Hematopoietic multipotent progenitor cell treated with erythropoietin and hydrocortisone succinate and interleukin-3 and kit ligand, for 4 days (in vitro differentiated cells): ENCODE measurements at regions not wholly inside any gene's neighbourhood (a gene's known extent, or its start where the extent isn't known, plus 50 kb on each side); places are given as distances from the start of the nearest gene placed in this dataset.
A peak's percentile ranks its signal among the peaks of the same experiment; 100 is the strongest.
"Not testable (repeated sequence)": the region's sequence is repeated elsewhere in the genome, so short reads cannot be mapped to it uniquely, and the experiment has no call there.

Experiments used
- DNase-seq: peaks from one replicate; pipeline ENCODE4 v3.0.0-alpha.2; 2015

DNA sequence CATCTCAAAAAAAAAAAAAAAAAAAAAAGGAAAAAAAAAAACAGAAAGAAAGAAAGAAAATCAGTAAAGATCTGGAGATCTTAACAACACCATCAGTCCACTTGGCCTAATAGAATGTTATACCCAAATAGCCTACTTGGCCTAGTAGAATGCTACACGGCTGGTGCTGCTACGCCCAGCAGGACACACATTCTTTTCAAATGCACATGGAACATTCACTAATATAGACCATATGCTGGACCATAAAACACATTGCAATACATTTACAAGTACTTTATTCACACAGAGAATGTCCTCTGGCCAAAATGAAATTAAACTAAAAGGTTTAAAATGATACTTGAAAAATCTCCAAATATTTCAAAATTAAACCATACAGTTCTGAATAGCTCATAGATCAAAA, 80.0 kb upstream of the TNFAIP3 start:
- DNase-seq, result no peak

DNA sequence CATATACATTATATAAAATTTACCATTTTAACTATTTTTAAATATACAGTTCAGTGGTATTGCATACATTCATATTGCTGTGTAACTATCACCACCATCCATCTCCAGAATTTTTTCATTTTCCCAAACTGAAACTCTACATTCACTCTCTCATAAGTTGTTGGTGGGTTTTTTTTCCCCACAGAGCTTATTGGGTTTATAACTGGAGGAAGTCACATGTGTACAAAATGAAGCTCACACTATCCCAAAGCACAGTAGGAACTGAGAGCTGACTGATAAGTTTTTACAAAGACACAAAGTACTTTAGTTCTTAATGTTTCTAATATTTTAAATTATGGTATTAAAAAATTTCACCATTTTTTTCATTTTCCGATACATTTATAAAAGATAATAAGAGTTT, 78.8 kb upstream of the TNFAIP3 start:
- peak; percentile 54 for DNase-seq

DNA sequence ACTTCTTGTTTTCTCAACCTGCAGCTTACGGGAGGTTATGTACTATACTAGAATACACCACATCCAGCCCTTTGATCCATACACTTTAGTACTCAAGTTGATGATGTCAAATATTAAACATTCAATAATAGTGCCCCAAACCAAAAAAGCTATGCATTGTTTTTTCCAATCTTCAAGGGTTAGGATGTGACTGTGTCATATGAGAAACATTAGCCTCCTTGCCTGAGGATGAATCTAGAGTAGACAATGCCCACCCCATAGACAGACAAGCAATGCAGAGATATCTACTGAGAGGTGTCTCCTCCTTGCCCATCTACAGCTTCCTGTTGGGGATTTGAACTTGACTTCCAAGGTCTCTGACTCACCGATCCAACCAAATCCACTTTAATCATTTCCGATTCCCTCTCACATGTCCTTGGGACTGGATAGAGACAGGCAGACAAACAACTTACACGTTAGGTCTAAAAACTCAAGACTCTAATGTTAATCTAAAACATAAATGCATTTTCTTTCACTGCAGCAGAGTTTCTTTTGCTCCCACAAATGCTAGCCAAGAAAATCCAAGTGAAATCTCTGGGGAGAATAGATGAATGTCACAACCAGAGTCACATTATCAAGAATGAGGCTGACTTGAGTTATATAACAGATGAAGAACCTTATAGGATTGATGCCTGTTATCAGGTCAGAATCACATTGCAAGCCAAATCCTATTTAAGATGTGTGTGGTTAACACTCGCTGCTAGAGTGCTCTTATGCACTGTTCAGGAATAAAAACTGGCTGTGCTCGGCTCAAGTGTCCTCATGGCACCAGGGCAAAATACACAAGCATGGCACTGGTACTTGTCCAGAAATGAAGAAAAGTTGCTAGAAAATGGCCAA, 75.5 kb upstream of the TNFAIP3 start:
- peak; percentile 25 for DNase-seq

DNA sequence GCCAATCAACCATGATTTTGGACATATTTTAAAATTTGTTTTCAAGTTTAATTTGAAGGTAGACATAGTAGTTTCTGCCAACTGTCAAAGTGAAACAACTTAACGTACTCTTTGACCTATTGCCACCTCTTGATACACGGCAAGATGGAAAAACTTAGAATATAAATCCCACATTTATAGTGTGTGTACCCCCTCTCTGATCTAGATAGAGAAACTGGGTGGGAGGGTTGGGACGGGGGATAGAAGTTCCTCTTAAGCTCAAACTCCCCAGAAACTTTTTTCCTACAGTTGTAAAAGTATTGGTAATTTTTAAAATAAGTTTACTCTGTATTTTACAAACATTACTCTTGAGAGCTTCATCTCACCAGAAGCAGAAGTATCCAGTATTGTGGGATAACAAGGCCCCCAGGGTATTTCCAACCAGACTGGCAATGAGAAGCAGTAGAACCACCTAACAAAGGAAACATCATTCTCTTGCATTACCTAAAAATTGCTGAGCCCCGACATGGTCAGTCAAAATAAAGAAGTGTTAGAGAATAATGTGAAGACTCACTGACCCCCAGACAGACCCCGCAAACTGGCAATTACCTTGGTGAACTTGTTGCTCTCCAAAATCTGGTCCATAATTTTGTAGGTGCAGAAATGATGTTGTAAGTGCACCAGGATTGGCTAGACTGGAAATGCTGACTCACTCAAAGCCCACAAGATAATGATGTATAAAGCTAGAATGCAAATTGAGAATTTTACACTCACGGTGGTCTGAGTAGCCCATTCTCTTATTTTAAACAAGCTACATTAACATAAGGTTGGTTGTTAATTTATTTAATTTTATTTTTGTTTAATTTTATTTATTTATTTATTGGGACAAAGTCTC, 74.7 kb upstream of the TNFAIP3 start:
- DNase-seq, result peak; percentile 29

DNA sequence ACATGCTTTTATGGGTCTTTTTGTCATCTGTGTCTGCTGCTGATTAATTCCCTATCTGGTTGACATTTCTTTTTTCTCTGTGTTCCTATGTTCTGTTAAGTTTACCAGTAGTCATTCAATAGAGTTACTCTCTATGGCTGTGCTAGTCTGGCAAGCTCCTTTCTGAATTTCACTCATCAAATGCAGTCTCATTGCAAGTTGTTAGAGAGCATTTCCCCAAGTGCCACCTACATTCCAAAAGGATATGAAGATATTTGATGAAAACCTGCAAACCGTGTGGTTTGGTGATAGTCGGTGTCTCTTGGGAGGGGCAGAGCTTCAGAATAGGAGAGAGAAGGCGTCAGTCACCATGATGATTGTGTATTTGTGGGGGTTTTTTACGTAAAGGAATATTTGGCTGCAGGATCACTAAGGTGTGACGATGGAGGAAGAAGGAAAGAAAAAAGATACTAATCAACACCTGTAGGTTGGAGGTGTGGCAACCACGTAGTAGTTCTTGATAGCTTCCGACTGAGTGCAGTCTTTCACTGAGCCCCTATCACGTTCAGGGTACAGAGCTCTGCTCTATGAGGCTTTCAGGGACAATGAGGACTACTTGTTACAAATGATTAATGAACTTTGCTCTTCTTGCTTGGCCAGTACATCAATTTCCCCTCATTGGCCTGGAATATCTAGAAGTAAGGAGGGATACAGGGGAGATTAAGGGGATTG, 73.1 kb upstream of the TNFAIP3 start:
- no peak for DNase-seq

DNA sequence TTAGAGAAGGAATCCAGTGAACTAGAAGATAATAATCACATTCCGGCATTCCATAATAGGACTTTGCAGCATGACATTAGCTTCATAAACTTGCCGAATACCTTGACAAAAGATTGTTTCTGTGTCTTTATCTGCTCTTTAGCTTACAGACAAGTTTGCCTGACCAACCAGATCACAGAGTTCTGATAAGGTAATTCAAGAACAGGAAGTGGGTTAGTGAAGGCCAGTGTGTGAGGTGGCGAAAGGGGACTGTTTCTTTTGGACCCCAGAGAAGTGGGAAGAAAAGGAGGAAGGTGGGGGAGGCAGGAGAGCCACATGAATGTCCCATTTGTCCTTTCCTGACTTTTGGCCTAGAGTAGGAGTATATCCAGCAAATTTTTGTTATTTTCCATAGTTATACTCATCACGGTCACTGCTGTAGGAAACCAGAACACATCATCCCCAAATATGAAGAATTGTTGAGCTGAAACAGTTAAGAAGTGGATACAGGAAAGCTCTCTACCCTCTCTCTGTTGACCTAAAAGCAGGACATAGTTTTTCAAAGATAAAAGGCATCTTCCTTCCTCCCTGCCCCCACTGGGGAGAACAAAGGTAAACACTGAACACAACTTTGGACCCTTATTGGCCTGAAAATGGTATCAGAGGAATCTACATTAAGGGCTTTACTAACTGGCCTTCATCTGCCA, 72.4 kb upstream of the TNFAIP3 start:
- DNase-seq, result peak; percentile 77

DNA sequence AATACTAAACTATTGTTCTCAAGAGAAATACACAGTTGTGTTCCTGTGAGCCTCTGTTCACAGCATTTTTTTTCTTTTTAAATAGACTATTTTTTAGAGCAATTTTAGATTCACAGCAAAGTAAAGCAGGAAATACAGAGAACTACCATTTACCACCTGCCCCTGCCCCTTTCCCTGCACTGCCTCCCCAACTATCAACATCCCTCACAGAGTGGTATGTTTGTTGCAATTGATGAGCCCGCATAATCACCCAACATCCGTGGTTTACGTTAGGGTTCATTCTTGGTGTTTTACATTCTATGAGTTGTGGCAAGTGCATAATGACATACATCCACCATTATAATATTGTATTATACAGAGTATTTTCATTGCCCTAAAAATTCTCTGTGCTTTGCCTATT, 71.6 kb upstream of the TNFAIP3 start:
- no peak for DNase-seq

DNA sequence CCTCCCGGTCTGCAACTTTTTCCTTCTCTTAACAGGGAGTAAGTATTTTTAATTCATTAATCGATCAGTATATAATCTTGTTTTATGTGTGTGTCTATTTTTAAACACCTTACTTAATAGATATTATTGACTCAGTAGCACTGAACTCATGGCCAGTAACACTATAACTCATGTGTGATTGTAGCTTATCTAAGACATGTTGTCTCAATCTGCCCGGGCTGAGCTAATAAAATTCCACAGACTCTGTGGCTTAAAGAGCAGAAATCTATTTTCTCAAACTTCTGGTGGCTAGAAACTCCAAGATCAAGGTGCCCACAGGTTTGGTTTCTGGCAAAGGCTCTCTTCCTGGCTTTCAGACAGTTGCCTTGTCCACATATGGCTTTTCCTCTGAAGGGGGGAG, 68.8 kb upstream of the TNFAIP3 start:
- no peak for DNase-seq

DNA sequence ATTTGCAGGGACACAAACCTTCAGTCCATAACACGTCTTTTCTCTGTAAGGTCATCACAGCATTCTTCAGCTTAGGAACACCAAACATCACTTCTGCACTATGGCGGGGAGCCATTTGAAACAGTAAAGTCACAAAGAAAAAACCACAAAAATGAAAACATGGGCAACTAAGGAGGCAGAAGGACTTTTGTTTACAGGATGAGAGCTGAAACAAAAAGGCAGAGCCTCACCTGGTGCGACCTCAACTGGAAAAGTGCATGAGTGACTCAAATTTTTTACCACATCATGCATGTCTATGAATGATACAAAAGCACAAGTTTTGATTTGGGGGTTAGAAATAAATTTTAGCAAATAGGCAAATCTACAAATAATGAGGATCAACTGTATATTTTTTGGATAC, 68.2 kb upstream of the TNFAIP3 start:
- DNase-seq, result no peak

DNA sequence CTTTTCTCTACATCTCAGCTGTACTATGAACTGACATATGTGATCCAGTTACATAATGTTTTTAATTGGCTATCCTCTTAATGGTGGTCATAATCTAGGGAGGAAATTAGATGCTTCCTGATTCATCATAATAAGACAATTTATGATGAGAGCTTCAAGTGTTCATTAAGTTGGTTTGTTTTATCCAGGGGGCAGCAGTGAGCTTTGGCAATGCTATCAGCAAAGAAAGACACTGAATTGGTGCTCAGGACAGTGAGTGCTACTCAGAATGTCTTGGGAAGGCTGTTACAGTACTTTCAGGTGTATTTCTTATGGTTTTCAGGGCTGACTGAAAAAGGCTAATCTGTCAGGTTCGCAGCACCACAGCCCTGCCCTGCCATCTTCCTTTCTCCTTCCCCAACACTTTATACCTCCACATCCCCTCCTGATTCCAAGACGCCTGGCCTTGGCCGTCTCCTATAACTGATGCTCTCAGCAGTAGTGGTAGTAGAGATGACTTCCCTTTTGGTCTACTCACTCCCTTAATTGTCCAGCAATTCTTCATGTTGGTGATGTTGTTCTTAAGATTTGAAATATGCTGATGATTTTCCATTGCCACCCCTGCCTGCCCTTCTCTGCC, 67.0 kb upstream of the TNFAIP3 start:
- peak; percentile 88 for DNase-seq

DNA sequence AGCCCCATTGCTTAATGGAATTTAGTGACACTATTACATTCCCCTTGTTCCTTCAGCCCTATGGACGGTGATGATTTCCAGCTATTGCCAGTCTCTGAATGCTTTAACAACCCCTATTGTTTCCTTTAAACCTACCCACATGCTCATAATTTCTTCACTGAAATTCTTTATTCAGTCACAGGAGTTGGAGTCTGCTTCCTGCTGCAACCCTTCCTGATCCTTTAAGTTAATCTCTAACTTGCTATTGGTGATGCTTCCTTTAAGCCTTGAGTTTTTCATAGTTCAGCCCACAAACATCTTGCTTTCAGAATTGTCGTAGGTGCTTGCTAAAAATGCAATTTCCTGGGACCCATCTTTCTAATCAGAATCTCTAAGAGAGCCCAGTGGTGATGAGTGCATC, 66.3 kb upstream of the TNFAIP3 start:
- DNase-seq, result no peak

DNA sequence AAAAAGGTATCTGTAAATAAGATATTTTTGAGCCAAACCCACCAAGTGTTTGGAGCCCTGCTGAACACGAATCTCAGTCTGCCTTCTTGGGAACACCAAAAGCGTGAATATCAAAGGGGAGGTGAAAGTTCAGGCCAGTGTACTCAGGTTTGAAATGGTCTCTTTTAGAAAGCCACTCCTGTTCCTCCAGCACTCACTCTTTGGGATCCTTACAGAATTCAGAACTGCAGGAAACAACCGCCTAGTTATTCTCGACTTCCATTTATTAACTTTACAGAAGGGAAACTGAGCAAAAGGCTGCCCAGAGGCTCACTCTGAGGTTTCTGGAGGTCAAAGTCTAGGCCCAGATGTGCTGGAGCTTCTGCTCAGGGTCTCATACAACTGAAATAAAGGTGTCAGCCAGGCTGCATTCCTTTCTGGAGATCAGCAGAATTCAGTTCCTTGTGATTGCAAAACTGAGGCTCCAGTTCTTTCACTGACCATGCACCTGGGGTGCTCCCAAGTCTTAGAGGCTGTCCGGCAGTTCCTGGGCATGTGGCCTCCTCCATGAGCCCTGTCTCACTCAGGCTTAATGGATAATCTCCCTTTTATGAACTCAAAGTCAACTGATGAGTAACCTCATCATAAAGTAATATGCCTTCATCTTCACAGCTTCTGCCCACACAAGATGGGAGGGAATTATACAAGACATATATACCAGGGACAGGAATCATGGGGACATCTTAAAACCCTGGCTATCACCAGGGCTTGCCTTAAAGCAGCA, 65.5 kb upstream of the TNFAIP3 start:
- no peak for DNase-seq

DNA sequence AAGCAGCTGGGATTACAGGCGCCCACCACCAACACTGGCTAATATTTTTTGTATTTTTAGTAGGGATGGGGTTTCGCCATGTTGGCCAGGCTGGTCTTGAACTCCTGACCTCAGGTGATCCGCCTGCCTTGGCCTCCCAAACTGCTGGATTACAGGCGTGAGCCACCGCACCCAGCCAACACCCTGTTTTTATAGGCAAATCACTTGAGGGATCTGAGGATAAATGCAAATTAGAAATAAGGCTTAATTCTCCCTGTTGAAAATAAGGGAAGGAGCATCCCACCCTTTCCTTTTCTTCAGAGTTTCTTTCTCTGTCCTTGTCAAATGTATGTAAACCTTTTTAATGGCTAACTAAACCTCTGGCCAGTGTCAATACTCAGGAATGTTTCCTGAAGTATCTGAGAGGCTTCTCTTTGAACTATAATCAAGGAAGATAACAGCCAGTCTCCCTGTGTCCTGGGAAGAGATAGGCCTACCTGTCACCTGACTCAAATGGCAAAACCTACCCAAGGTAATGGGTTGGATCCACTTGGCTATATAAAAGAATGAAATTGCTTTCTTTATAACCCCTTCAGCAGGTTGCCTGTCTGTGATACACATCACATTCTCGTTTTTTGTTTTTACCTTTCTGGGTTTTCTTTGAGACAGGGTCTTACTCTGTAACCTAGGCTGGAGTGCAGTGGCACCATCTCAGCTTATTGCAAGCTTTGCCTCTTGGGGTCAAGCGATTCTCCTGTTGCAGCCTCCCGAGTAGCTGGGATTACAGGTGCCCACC, 64.5 kb upstream of the TNFAIP3 start:
- no peak for DNase-seq

DNA sequence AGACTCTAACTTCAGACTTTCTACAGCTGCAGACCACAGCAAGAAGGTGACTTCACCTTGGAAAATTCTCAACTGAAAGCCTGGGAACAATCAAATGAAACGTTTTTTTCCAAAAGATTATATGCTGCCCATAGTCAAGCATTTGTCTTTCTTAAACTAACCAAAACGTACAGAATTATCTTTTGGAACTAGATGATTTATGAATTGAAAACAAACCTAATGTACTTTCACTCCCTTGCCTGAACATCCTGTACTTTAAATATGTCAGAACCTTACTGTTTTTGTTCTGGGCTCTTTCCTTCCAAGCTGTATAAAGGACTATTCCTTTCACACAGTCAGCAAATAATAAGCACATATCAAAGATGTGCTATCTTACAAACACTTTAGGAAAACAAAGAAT, 62.4 kb upstream of the TNFAIP3 start:
- no peak for DNase-seq

DNA sequence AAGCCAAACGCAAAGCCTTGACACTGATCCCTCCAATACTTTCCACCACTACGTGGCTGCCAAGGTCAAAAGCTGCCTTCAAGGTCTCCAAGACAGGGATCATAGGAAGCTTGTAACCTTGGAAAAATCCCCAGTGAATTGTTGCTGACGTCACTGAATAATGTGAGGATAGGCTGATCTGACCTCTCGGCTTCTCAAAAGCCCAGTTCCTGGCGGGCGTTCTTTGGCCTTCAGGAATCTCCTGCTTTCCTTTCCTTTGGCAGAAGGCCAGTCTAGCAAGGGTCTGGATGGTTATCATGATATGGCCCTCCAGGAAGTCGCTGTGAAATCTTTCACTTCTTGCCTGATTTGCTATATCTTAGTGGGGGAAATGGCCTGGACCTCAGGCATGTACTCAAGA, 61.4 kb upstream of the TNFAIP3 start:
- no peak for DNase-seq

DNA sequence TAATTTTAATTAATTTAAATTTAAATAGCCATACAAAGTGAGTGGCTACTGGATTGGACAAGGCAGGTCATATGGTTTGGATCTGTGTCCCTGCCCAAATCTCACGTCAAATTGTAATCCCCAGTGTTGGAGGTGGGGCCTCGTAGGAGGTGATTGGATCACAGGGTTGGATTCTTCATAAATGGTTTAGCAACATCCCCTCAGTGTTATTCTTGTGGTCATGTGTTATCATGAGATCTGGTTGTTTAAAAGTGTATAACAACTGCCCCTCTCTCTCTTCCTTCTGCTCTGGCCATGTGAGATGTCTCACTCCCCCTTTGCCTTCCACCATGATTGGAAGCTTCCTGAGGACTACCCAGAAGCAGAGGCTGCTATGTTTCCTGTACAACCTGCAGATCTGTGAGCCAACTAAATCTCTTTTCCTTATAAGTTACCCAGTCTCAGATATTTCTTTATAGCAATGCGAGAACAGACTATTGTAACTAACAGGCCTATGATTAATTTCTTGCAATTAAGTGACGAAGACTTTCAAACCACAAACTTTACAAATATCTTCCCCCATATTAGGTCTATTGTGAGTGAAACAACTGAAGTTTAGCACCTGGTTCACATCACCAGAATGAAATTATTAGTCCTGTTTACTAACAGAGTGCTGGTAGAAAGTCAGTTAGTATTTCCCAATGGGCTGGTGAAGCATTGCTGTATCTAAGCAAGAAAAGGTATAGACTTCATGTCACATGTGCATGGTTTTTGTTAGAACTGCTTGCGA, 60.0 kb upstream of the TNFAIP3 start:
- peak; percentile 34 for DNase-seq

DNA sequence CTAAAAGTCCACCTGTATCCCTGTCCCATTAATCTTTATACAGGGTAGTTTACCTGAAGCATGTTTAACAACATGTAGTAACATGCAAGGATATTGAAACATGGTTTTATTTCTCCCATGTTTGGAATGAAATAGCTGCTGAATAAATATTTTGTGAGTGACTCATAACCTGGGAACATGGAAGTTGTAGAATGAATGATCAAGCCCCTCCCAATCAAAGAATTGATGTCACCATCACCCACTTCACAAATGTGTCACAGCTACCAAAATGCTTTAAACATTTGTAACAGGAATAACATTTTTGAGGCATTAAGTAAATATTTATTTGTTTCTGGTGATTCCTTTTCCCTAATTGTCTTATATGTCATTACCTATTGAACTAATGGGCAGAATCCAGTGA, 58.9 kb upstream of the TNFAIP3 start:
- no peak for DNase-seq

DNA sequence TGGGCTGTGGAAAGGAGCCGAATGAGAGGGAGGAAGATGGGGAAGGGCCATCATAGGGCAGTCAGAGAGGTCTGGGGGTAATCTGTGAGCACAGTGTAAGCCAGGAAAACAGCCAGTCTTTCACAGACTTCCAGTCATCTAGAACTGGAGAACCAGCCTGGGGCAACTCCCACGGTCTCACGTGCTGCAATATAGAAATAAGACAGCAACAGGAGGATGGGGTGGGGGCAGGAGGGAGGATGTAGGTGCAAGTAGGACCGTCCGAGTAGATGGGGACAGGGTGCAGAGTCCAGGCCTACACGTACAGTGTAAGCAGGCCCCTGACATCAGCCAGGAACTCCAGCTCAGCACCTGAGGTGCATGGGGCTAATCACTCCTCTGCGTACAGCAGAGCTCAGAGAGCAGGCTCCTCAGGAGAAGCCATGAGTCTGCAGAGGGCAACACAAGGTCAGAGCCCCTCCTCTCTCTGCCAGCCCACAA, 58.2 kb upstream of the TNFAIP3 start:
- no peak for DNase-seq

DNA sequence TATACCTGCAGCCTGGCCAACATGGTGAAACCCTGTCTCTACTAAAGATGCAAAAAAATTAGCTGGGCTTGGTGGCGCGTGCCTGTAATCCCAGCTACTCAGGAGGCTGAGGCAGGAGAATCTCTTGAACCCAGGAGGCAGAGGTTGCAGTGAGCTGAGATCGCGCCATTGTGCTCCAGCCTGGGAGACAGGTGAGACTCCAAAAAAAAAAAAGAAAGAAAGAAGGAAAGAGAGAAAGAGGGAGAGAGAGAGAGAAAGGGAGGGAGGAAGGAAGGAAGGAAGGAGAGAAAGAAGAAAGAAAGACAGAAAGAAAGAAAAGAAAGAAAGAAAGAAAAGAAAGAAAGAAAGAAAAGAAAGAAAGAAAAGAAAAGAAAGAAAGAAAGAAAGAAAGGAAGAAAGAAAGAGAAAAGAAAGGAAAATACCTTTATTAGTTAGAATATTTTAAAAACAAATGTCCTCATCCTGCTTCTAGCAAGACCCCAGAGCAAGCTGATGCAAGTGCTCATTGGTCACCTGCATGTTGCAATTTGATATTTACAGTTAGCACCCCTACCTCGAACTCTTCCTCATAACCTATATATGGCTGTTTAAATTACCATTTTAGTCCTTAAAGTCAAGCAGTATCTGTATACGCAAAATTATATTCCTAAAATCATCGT, 57.0 kb upstream of the TNFAIP3 start:
- not testable (repeated sequence) for DNase-seq
